Ishikawa (cell line): ENCODE measurements at regions not wholly inside any gene's neighbourhood (a gene's known extent, or its start where the extent isn't known, plus 50 kb on each side); places are given as distances from the start of the nearest gene placed in this dataset.

Experiments used
- CEBPB ChIP-seq: IDR thresholded peaks from 2 replicates; pipeline ENCODE4 v1.6.1; 2012
- CREB1 ChIP-seq: IDR thresholded peaks from 2 replicates; pipeline ENCODE4 v1.6.1; 2012; ENCODE audit warnings: low read depth
- EGR1 ChIP-seq: IDR thresholded peaks from 2 replicates; pipeline ENCODE4 v1.6.1; 2012
- EP300 ChIP-seq: IDR thresholded peaks from 2 replicates; pipeline ENCODE4 v1.6.1; 2012; ENCODE audit warnings: borderline replicate concordance
- FOXM1 ChIP-seq: IDR thresholded peaks from 2 replicates; pipeline ENCODE4 v1.6.1; 2012; ENCODE audit warnings: low read depth, borderline replicate concordance
- MAX ChIP-seq: IDR thresholded peaks from 2 replicates; pipeline ENCODE4 v1.6.1; 2012
- NFIC ChIP-seq: IDR thresholded peaks from 2 replicates; pipeline ENCODE4 v1.6.1; 2012
- RAD21 ChIP-seq: IDR thresholded peaks from 2 replicates; pipeline ENCODE4 v1.6.1; 2012; ENCODE audit warnings: low read depth
- REST ChIP-seq: IDR thresholded peaks from 2 replicates; pipeline ENCODE4 v1.6.1; 2012; ENCODE audit warnings: low read depth, mild to moderate bottlenecking
- TAF1 ChIP-seq: IDR thresholded peaks from 2 replicates; pipeline ENCODE4 v1.6.1; 2012; ENCODE audit warnings: low read depth, mild to moderate bottlenecking
- TCF12 ChIP-seq: IDR thresholded peaks from 2 replicates; pipeline ENCODE4 v1.6.1; 2012; ENCODE audit warnings: low read depth
- TEAD4 ChIP-seq: IDR thresholded peaks from 2 replicates; pipeline ENCODE4 v1.6.1; 2012
- USF1 ChIP-seq: IDR thresholded peaks from 2 replicates; pipeline ENCODE4 v1.6.1; 2012
- YY1 ChIP-seq: IDR thresholded peaks from 2 replicates; pipeline ENCODE4 v1.6.1; 2012; ENCODE audit warnings: low read depth
- ZBTB7A ChIP-seq: IDR thresholded peaks from 2 replicates; pipeline ENCODE4 v1.6.1; 2012; ENCODE audit warnings: low read depth

- TF ChIP-seq TAF1 = no peak
Observed at GRCh38 chr9:18137815-18138214, 336.1 kb upstream of the ADAMTSL1 start.

GRCh38 chr9:18138656-18139055 is 335.3 kb upstream of the ADAMTSL1 start:
- TF ChIP-seq EGR1 = no peak
- TF ChIP-seq TEAD4 = no peak
- no peak for TF ChIP-seq MAX
- no peak for TF ChIP-seq TAF1

GRCh38 chr9:18141681-18142080 is 332.3 kb upstream of the ADAMTSL1 start:
- TF ChIP-seq TEAD4 (no peak), TAF1 (no peak), EGR1 (no peak), YY1 (no peak), MAX (no peak), CREB1 (no peak), EP300 (no peak), NFIC (no peak), USF1 (no peak), CEBPB (no peak), TCF12 (no peak), RAD21 (no peak), REST (no peak), FOXM1 (no peak), ZBTB7A (no peak)

- TF ChIP-seq TCF12 (no peak), REST (no peak), YY1 (no peak), NFIC (no peak), TAF1 (no peak), MAX (no peak), TEAD4 (no peak), EP300 (no peak), RAD21 (no peak), EGR1 (no peak)
Observed at GRCh38 chr9:18143073-18143745, 330.7 kb upstream of the ADAMTSL1 start.

- no peak for TF ChIP-seq EGR1
- no peak for TF ChIP-seq USF1
- TF ChIP-seq EP300 = no peak
- no peak for TF ChIP-seq RAD21
- no peak for TF ChIP-seq TCF12
- no peak for TF ChIP-seq TEAD4
- TF ChIP-seq CEBPB = no peak
- no peak for TF ChIP-seq FOXM1
- no peak for TF ChIP-seq YY1
- no peak for TF ChIP-seq MAX
Observed at GRCh38 chr9:18146329-18146728, 327.6 kb upstream of the ADAMTSL1 start.

GRCh38 chr9:18149471-18150011 is 324.4 kb upstream of the ADAMTSL1 start:
- TF ChIP-seq USF1 = no peak
